ENCODE measurements at regions not wholly inside any gene's neighbourhood (a gene's known extent, or its start where the extent isn't known, plus 50 kb on each side); places are given as distances from the start of the nearest gene placed in this dataset.

DNA sequence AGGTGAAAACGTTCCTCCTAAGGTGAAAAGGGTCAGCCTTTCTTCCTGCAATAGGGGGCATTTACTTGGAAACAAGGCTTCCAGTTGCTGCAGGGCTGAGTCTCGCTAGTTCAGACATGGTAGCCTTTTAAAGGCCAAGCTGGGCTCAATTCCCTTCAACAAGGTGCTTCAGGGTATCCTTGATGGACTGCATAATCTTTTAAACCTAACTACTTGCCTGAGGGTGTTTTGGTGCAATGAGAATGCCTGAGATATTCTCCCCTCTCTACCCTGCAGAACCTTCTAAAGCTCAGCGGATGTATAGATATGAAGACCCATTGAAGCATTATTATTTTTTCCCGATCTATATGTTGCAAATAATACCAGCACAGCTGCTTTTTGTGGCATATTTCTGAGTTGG is 416.1 kb downstream of the QKI start:
- no peak for TF ChIP-seq CTCF (IDR thresholded peaks at IDR 0.05)
- TF ChIP-seq POLR2A (IDR thresholded peaks at IDR 0.05): no peak
